ENCODE measurements at regions not wholly inside any gene's neighbourhood (a gene's known extent, or its start where the extent isn't known, plus 50 kb on each side); places are given as distances from the start of the nearest gene placed in this dataset.
"Not testable (repeated sequence)": the region's sequence is repeated elsewhere in the genome, so short reads cannot be mapped to it uniquely, and the experiment has no call there.

DNA sequence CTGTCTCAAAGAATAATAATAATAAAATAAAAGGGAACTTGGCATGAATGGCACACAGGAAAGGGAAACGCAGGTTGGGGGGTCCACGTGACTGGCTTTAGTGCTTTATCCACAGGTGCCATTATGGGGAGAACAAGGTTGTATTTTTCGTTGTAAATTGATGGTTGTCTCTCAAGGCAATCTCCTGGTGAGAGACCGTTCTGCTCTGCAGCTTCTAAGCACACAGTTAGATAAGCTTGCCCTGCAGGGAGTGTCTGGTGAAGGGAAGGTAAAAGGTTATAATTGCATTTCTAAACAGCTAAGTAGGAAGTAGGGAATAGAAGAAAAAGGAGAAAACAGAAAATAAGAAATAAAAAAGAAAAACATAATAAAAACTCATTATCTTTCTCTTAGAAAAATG lies 69.1 kb upstream of the CPSF6 start:
- Histone ChIP-seq H3K4me1 (no peaks in the 10 kb centered on the region), H3K27me3 (no peaks in the 10 kb centered on the region), H3K4me3 (no peak overlapping the region), H3K9me3 (no peaks in the 10 kb centered on the region), H3K27ac (replicated peaks in 1 of 4) (no peak overlapping the region), H3K36me3 (no peaks in the 10 kb centered on the region)
- 73% methylated on average over 4 of the region's 4 CpGs for WGBS
- no peak for DNase-seq (ENCODE audit: extremely low spot score)
- intact Hi-C loops (cut with DNase I): no loop called here
- TF ChIP-seq POLR2A (IDR thresholded peaks at IDR 0.05; ENCODE audit: low read depth): no peak
- TF ChIP-seq POLR2AphosphoS5 (IDR thresholded peaks at IDR 0.05): no peak
- TF ChIP-seq EP300 (IDR thresholded peaks at IDR 0.05): no peak
- TF ChIP-seq, protein P1, sequence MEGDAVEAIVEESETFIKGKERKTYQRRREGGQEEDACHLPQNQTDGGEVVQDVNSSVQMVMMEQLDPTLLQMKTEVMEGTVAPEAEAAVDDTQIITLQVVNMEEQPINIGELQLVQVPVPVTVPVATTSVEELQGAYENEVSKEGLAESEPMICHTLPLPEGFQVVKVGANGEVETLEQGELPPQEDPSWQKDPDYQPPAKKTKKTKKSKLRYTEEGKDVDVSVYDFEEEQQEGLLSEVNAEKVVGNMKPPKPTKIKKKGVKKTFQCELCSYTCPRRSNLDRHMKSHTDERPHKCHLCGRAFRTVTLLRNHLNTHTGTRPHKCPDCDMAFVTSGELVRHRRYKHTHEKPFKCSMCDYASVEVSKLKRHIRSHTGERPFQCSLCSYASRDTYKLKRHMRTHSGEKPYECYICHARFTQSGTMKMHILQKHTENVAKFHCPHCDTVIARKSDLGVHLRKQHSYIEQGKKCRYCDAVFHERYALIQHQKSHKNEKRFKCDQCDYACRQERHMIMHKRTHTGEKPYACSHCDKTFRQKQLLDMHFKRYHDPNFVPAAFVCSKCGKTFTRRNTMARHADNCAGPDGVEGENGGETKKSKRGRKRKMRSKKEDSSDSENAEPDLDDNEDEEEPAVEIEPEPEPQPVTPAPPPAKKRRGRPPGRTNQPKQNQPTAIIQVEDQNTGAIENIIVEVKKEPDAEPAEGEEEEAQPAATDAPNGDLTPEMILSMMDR (IDR thresholded peaks at IDR 0.05): no peak

DNA sequence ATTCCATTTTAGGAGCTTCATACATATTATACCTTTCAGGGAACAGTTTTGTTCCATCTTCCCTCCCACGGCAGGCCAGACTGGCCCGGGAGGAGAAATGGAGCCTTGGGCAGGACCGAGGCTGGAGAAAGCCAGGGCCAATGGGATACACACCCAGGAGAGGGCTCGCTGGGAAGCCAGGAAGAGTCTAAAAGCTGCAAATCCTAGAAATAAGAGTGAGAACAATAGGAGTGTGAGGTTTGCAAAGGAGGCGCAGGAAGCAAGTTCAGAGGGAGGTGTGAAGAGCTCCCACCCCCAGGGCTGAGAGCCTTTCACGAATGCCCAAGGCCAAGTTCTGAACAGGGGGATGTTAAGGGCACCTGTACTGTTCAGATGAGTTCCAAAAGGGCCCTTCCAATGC lies 67.5 kb upstream of the CPSF6 start:
- intact Hi-C loops (cut with DNase I): no loop called here

DNA sequence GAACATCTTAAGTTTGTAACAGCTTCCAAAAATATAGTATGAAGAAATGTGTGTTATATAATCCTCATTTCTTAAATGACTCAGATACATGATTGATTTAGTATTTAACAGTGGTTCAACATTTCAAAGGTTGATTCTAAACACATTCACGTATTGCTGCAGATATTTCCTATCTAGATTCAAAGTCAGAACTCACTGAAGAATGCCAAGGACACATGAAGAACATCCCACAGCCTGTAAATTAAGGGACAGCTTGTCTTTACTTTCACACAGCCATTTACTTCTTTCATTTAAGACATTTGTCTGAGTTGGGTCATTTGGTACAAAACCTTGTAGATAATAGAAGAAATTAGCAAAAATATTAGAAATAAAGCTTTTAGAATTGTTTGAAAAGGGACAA lies 66.9 kb upstream of the CPSF6 start:
- no peak overlapping the region for H3K27ac ChIP-seq (replicated peaks in 1 of 4)
- no peak overlapping the region for H3K4me3 ChIP-seq
- WGBS: 57% methylated on average over 1 of the region's 1 CpG
- no peaks in the 10 kb centered on the region for H3K36me3 ChIP-seq
- H3K27me3 ChIP-seq: no peaks in the 10 kb centered on the region
- peaks cover 0 to 4% (median 0%) of the 10 kb centered on the region in 4 donors for H3K9me3 ChIP-seq
- H3K4me1 ChIP-seq: no peaks in the 10 kb centered on the region
- intact Hi-C loops (cut with DNase I): no loop called here
- TF ChIP-seq, protein P1 (IDR thresholded peaks at IDR 0.05): no peak
- TF ChIP-seq POLR2AphosphoS5 (IDR thresholded peaks at IDR 0.05) (no peak), EP300 (IDR thresholded peaks at IDR 0.05) (no peak), POLR2A (IDR thresholded peaks at IDR 0.05; ENCODE audit: low read depth) (no peak)
- no peak for DNase-seq (ENCODE audit: extremely low spot score)

More for the DNA sequence above, 67.5 kb upstream of the CPSF6 start:
- Histone ChIP-seq H3K36me3 (no peaks in the 10 kb centered on the region), H3K9me3 (peaks cover 0 to 4% (median 0%) of the 10 kb centered on the region in 4 donors), H3K4me1 (no peaks in the 10 kb centered on the region), H3K27me3 (no peaks in the 10 kb centered on the region), H3K27ac (replicated peaks in 1 of 4) (no peak overlapping the region), H3K4me3 (no peak overlapping the region)
- TF ChIP-seq, protein P1 (IDR thresholded peaks at IDR 0.05): no peak
- 85% methylated on average over 6 of the region's 6 CpGs for WGBS
- no peak for DNase-seq (ENCODE audit: extremely low spot score)

DNA sequence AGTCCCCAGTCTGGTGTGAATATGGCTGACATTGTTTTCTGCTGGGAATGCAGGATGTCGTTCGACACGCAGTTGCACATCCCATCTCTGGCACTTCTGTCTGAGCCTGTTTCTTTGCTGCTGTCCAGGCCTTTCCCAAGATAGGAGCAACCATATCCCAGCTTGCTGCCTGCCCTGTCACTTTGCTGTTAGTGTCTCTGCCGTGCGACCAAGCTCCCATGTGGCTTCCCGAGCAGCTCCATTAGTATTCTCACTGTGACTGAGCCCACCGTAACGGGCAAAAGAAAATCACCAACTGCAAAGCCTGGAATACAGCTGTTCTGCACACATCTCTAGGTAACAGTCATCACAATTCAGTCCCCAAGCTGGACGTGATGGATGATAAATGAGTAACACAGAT lies 66.0 kb upstream of the CPSF6 start:
- Histone ChIP-seq H3K27ac (replicated peaks in 1 of 4) (no peak overlapping the region), H3K36me3 (no peaks in the 10 kb centered on the region), H3K4me3 (no peak overlapping the region), H3K27me3 (no peaks in the 10 kb centered on the region), H3K4me1 (no peaks in the 10 kb centered on the region), H3K9me3 (peaks cover 0 to 4% (median 0%) of the 10 kb centered on the region in 4 donors)
- 52% methylated on average over 8 of the region's 9 CpGs for WGBS
- intact Hi-C loops (cut with DNase I): no loop called here
- TF ChIP-seq EP300 (IDR thresholded peaks at IDR 0.05) (no peak), POLR2AphosphoS5 (IDR thresholded peaks at IDR 0.05) (no peak), POLR2A (IDR thresholded peaks at IDR 0.05; ENCODE audit: low read depth) (no peak)
- TF ChIP-seq, protein P1 (IDR thresholded peaks at IDR 0.05): no peak
- DNase-seq (ENCODE audit: extremely low spot score): no peak

DNA sequence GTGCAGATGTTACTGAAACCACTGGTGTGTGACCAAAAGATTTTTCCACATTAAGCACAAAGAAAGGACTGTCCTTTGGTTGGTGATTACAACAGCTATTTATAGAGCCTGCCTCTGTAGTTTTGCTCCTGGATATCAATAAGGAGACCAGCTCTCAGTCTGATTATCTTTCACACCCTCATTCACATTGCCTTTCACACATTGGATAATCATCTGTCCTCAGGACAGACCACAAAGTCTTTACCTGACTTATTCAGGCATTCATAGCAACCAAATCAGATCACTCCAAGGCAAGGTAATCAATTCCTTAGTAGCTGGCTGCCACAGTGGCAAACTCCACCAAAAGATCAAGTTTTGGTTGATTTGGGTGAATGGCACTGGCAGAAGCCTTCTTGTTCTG lies 59.6 kb upstream of the CPSF6 start:
- no peak overlapping the region for H3K4me3 ChIP-seq
- no peak for DNase-seq (ENCODE audit: extremely low spot score)
- TF ChIP-seq POLR2A (IDR thresholded peaks at IDR 0.05; ENCODE audit: low read depth) (no peak), EP300 (IDR thresholded peaks at IDR 0.05) (no peak), POLR2AphosphoS5 (IDR thresholded peaks at IDR 0.05) (no peak)
- TF ChIP-seq, protein P1 (IDR thresholded peaks at IDR 0.05): no peak
- H3K36me3 ChIP-seq: no peaks in the 10 kb centered on the region
- no peaks in the 10 kb centered on the region for H3K27me3 ChIP-seq
- no peak overlapping the region for H3K27ac ChIP-seq (replicated peaks in 1 of 4)
- H3K4me1 ChIP-seq: no peaks in the 10 kb centered on the region
- intact Hi-C loops (cut with DNase I): no loop called here
- H3K9me3 ChIP-seq: peaks cover 0 to 8% (median 5%) of the 10 kb centered on the region in 4 donors

DNA sequence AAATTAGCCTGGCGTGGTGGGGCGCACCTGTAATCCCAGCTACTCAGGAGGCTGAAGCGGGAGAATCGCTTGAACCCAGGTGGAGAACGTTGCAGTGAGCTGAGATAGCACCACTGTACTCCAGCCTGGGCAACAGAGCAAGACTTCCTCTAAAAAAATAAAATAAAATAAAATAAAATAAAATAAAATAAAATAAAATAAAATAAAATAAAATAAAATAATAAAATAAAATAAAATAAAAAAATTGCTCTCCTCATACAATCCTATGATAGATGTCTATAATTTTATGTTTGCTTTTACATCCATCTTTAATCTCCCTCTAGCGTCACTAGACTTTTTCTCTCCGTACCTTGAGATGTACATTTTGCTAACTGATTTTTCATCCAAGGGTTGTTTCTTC lies 51.8 kb upstream of the CPSF6 start:
- WGBS: 69% methylated on average over 7 of the region's 7 CpGs

More for the DNA sequence above, 51.8 kb upstream of the CPSF6 start:
- H3K36me3 ChIP-seq; H3K4me3 ChIP-seq; DNase-seq (ENCODE audit: extremely low spot score); H3K27me3 ChIP-seq; intact Hi-C loops (cut with DNase I); H3K4me1 ChIP-seq; H3K9me3 ChIP-seq; H3K27ac ChIP-seq (replicated peaks in 1 of 4): not testable (repeated sequence)

All from esophagus muscularis mucosa (tissue), 4 donors.